PC-3 (cell line): ENCODE measurements at regions not wholly inside any gene's neighbourhood (a gene's known extent, or its start where the extent isn't known, plus 50 kb on each side); places are given as distances from the start of the nearest gene placed in this dataset.

Source experiments
- ATAC-seq: fragments of 200-7000 bp; cut with Tn5 transposase; 2 replicates; pipeline ENCODE4 v1.9.1; 2020; ENCODE audit warnings: mild to moderate bottlenecking, moderate library complexity
- BruUV-seq: library from RNA; stranded (reverse); fragments of 400-500 nt; replicated peaks from 2 replicates; lab custom pipeline; 2021; lab: Mats Ljungman, UMichigan
- CTCF ChIA-PET: fragments of 300-600 bp; sonication (Branson Sonifier 250); formaldehyde crosslinking; loops from one replicate; lab custom pipeline; 2022; ENCODE audit warnings: antibody characterized with exemption; lab: Charles Lee
- POLR2A ChIA-PET: fragments of 300-600 bp; sonication (Branson Sonifier 250); formaldehyde crosslinking; loops from one replicate; lab custom pipeline; 2022; ENCODE audit warnings: antibody characterized with exemption; ENCODE audit not compliant: unreplicated experiment; lab: Charles Lee
- DNase-seq: peaks from one replicate; pipeline ENCODE4 v3.0.0-alpha.2; 2015
- H2AFZ ChIP-seq: fragments of 300-600 bp; sonication (generic); 2 replicates; pipeline ENCODE4 v1.6.0; 2016; ENCODE audit warnings: antibody characterized with exemption, low read length
- H3F3A ChIP-seq: fragments of 300-600 bp; sonication (generic); one replicate; pipeline ENCODE4 v1.6.0; 2017; ENCODE audit warnings: antibody characterized with exemption, low read length, control low read depth, mild to moderate bottlenecking; ENCODE audit not compliant: unreplicated experiment
- H3K27ac ChIP-seq: fragments of 300-600 bp; sonication (generic); 2 replicates; pipeline ENCODE4 v1.5.1; 2016; ENCODE audit warnings: mild to moderate bottlenecking, low read length
- H3K27me3 ChIP-seq: fragments of 300-600 bp; sonication (generic); 2 replicates; pipeline ENCODE4 v1.6.1; 2016; ENCODE audit warnings: low read length, mixed read lengths
- H3K36me3 ChIP-seq: fragments of 300-600 bp; sonication (generic); 2 replicates; pipeline ENCODE4 v1.6.1; 2016; ENCODE audit warnings: low read depth, mixed run types, low read length, mixed read lengths
- H3K4me1 ChIP-seq: fragments of 300-600 bp; sonication (generic); 2 replicates; pipeline ENCODE4 v1.5.1; 2016; ENCODE audit warnings: low read length; ENCODE audit not compliant: insufficient read depth
- H3K4me2 ChIP-seq: fragments of 300-600 bp; sonication (generic); 2 replicates; pipeline ENCODE4 v1.6.0; 2016; ENCODE audit warnings: low read length
- H3K4me3 ChIP-seq: fragments of 300-600 bp; sonication (generic); 2 replicates; pipeline ENCODE4 v1.5.1; 2016; ENCODE audit warnings: mild to moderate bottlenecking, low read length, mixed read lengths
- H3K79me2 ChIP-seq: fragments of 300-600 bp; sonication (generic); 2 replicates; pipeline ENCODE4 v1.6.1; 2017; ENCODE audit warnings: low read length, mixed read lengths
- H3K9ac ChIP-seq: fragments of 300-600 bp; sonication (generic); 2 replicates; pipeline ENCODE4 v1.6.0; 2016; ENCODE audit warnings: mild to moderate bottlenecking, low read length
- H3K9me2 ChIP-seq: fragments of 300-600 bp; sonication (generic); replicated peaks from 2 replicates; pipeline ENCODE4 v1.6.1; 2016; ENCODE audit warnings: mixed run types, low read length, mixed read lengths
- H3K9me3 ChIP-seq: fragments of 300-600 bp; sonication (generic); 2 replicates; pipeline ENCODE4 v1.6.1; 2016; ENCODE audit warnings: low read length, mixed read lengths
- H4K20me1 ChIP-seq: fragments of 300-600 bp; sonication (generic); 2 replicates; pipeline ENCODE4 v1.6.1; 2016; ENCODE audit warnings: low read length, mixed read lengths
- CTCF ChIP-seq: fragments of 300-600 bp; sonication (generic); conservative IDR thresholded peaks from 2 replicates; pipeline ENCODE4 v1.5.1; 2017; ENCODE audit warnings: antibody characterized with exemption, low read depth, mild to moderate bottlenecking, low read length
- EZH2 ChIP-seq: fragments of 300-600 bp; sonication (generic); IDR thresholded peaks from one replicate; pipeline ENCODE4 v1.6.1; 2017; ENCODE audit warnings: antibody characterized with exemption, mild to moderate bottlenecking, low read length; ENCODE audit not compliant: unreplicated experiment
- EZH2phosphoT487 ChIP-seq: fragments of 300-600 bp; sonication (generic); IDR thresholded peaks from 2 replicates; pipeline ENCODE4 v1.6.1; 2018; ENCODE audit warnings: mild to moderate bottlenecking, antibody characterized with exemption, low read length, borderline replicate concordance
- intact Hi-C: fragments of 100-400 bp; cut with micrococcal nuclease; formaldehyde crosslinking; loops from 2 replicates; pipeline ENCODE4 v1.9.0; 2023

GRCh38 chr3:159174715-159175692 lies 373.1 kb downstream of the MFSD1 start:
- Histone ChIP-seq H3K4me1 (peaks cover 55% of the 10 kb centered on the region), H3K9ac (no peak overlapping the region), H4K20me1 (peaks cover 4% of the 10 kb centered on the region; the same call in 1 of the 2 replicates), H3K79me2 (peaks cover 35% of the 10 kb centered on the region), H3K27me3 (no peaks in the 10 kb centered on the region), H3K4me3 (no peak overlapping the region), H3K36me3 (no peaks in the 10 kb centered on the region), H2AFZ (no peak overlapping the region), H3F3A (peaks cover 10% of the 10 kb centered on the region), H3K9me2 (no peaks in the 10 kb centered on the region), H3K27ac (peak overlapping the region; percentile 57), H3K9me3 (no peaks in the 10 kb centered on the region), H3K4me2 (peak overlapping the region; percentile 30)
- intact Hi-C loops: no loop called here
- POLR2A ChIA-PET: interaction anchor here (0.7 kb wide), 1 partner anchor 8 kb away, joined by 6 read pairs; no protein-coding TSS in a partner anchor
- TF ChIP-seq EZH2phosphoT487: no peak
- TF ChIP-seq CTCF: no peak
- no peak for TF ChIP-seq EZH2
- no TSS peak for BruUV-seq
- ATAC-seq (peak; percentile 74), DNase-seq (peak; percentile 78)
- CTCF ChIA-PET: interaction anchor here (0.6 to 1.2 kb wide), 2 partner anchors 11 to 78 kb away, joined by 3 read pairs; no protein-coding TSS in a partner anchor

GRCh38 chr3:159178209-159178897 lies 376.5 kb downstream of the MFSD1 start:
- H3K9ac ChIP-seq: no peak overlapping the region
- no peaks in the 10 kb centered on the region for H3K27me3 ChIP-seq
- ChIA-PET POLR2A (no interaction called here), CTCF (no interaction called here)
- TF ChIP-seq CTCF (no peak), EZH2phosphoT487 (no peak), EZH2 (no peak)
- H3K4me3 ChIP-seq: no peak overlapping the region
- H3K36me3 ChIP-seq: no peaks in the 10 kb centered on the region
- H3F3A ChIP-seq: peaks cover 10% of the 10 kb centered on the region
- intact Hi-C loops: no loop called here
- no peak overlapping the region for H3K4me2 ChIP-seq
- no peak overlapping the region for H2AFZ ChIP-seq
- H3K9me3 ChIP-seq: no peaks in the 10 kb centered on the region
- DNase-seq (no peak), ATAC-seq (no peak)
- H3K9me2 ChIP-seq: no peaks in the 10 kb centered on the region
- H3K4me1 ChIP-seq: peaks cover 23% of the 10 kb centered on the region
- no peak overlapping the region for H3K27ac ChIP-seq
- H3K79me2 ChIP-seq: peaks cover 14% of the 10 kb centered on the region
- BruUV-seq: no TSS peak
- H4K20me1 ChIP-seq: peaks cover 4% of the 10 kb centered on the region; the same call in 1 of the 2 replicates
